HT1080 (cell line): ENCODE measurements at regions not wholly inside any gene's neighbourhood (a gene's known extent, or its start where the extent isn't known, plus 50 kb on each side); places are given as distances from the start of the nearest gene placed in this dataset.

Experiments used
- DNase-seq: peaks from one replicate; pipeline ENCODE4 v3.0.0-alpha.2; 2015; ENCODE audit warnings: low read depth

DNA sequence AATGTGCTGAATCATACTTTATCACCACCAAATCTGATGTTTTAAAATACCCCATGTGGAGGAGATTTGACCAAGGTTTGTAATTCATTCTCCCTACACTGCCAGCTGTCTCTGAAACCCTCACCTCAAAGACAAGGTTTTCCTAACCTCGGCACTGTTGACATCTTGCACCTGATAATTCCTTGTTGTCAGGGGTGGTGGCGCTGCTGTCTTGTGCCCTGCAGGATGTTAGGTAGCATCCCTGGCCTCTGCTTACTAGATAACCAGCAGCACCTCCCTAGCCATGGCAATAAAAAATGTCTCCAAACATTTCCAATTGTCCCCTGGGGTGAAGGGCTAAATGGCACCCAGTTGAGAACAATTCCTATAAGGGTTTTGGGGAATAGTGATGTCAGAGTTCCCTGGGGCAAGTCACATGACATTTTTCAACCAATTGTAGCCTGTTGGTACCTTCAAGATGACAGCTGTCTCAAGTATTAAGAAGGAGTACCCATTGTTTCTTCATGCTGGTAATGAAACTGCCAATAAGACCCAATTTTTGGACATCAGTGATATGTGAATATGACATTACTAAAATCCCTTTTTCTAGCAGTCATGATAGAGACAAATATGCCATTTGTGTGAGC, 160.6 kb upstream of the PLCXD3 start:
- DNase-seq, result no peak

DNA sequence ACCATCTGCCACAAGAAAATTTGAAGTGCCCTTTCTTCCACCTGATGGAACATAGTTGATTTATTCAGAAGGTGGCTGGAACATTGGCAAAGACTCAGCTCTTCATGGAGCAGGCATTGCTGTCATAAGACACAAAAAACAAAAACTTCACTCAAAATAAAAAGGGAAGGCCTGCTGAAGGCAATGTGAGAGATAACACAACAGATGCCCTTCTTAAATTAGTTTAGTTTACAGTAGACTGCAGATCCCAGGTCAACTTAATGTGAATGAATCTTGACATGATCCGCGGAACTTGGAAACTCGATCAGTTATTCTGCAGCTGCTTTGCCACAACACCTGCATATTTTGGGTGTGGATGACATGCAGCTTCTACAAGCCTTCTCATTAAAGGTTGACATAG, 159.8 kb upstream of the PLCXD3 start:
- DNase-seq, result no peak

DNA sequence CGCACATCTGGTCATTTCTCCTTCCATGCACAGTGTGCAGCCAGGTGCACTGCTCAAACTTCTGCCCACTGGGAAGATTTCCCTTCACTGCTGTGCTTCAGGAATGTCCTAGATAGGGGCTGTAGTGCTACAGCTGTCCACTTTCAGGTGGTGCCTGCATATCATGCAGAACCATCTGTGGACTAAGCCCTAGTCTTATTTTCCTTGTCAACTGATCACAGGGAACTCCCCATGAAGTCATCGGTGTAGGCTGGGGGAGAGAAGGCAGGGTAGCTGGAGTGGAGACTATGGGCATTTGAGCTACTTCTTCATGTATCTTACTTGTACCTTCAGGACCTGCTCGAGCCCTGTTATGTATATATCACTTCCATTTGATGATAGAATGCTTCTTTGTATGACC, 150.9 kb upstream of the PLCXD3 start:
- DNase-seq, result no peak

DNA sequence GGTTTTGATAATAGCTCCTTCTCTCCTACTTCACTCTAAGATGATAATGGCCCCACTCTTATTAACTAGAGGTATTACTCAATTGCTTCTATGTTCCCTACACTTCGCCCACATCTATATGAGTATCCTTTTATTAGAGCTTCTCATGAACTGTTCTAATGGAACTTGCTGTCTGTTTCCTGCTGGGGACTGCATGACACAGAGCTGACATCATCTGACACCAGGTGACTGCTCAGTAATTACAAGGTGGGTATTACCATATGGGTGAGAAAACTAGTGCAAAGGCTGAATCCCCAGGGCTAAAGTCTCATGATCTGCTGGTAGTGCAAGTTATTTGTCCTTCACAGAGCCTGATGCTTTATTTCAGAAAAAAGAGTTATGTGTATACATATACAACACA, 146.2 kb upstream of the PLCXD3 start:
- DNase-seq, result peak; percentile 0

DNA sequence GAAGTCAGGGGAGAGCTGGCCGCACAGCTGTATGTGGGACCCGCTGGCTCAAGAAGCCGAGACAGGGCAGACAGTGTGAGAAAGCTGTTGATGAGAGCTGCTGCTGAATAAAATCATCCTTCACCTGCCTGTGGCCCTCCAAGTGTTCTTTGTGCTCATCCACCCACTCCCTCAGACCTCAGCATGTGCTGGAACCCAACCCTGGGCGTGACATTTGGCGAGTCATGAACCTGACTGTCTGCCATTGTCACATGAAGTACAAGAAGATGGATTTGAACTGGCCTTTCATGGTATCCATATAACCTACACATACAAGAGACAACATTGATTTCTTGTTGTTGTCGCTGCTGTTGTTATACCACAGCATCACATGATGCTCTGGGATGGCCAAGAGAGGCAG, 139.7 kb upstream of the PLCXD3 start:
- DNase-seq, result no peak

DNA sequence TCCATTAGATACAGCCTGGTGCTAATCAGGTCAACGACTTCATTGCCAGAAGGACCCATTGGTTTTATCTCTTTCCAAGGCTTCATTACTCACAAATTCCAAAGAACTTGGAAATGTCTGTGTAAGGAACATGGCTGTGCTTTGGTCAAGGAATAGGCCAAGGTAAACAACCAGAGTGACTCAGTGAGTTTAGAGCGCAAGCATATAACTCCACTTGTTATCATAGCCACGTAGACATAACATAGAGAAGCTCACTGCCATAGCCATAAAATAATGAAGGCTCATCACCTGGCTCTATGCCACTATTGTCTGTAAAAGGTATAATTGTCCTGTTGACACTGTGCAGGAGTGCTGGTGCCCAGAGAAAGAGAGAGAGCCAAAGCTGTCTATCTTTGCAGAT, 139.3 kb upstream of the PLCXD3 start:
- DNase-seq, result peak; percentile 24

DNA sequence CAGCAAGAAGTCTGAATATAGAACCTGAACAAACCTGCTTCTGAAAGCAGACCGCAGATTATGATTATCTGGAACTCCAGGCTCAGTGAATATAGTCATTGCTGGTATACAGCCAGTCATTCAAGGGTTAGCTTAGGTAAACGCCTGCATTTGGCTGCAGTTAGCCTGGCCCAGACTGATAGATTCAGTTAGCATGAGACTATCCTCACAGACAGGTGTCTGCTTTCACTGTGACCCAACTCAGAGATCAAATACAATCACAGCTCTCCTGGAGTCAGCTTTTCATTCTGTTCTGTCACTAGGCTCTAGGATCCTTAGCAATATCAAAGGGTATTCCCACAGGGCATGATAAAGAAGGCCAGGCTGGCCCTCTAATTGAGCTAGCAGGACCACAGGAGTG, 138.6 kb upstream of the PLCXD3 start:
- no peak for DNase-seq

DNA sequence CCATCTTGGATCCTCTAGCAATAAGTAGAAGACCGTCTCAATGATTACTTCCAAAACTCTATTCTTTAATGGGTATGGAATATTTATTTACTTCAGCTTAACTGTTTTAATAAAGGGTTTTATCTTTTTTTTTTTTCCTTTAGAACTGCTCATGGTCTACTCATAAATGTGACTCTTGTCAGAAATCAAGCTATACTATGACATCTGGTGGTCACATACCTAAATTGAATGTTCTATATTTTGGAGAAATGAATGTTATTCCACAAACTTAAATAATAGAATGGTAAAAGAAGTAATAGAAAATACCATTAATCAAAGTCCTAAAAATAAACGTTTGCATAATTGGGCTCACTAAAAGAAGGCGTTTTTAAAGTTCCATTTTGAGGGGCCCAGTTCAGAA, 131.2 kb upstream of the PLCXD3 start:
- DNase-seq, result no peak

DNA sequence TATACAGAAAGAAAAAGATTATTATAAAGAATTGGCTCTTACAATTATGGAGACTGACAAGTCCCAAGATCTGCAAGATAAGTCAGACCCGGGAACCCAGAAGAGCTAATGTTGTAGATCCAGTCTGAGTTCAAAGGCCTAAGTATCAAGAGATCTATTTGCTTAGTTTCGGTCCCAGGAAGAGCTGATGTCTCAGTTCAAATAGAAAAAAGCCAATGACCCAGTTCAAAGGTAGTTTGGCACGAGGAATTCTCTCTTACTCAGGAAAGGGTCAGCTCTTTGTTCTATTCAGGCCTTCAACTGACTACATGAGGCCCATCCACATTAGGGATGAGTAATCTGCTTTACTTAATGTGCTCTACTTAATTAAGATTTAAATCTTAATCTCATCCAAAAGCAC, 128.3 kb upstream of the PLCXD3 start:
- DNase-seq, result no peak

DNA sequence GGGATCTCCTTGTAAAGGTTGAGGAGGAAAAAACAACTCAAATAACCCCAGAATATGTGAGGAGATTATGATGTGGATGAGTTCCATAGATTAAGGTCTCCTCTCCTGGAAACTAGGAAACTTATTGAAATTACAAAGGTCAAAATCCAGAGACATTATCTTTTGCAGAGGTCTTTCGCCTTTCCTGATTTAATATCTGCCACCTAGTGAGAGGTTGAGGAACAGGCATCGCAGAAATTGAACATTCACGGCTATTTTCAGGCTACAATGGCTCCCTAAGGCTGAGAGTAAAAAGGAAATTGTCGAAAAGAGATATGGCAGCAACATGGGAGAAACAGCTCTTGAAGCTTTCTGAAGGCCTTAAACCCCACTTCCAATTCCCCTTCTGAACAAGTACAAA, 127.5 kb upstream of the PLCXD3 start:
- DNase-seq, result peak; percentile 8

DNA sequence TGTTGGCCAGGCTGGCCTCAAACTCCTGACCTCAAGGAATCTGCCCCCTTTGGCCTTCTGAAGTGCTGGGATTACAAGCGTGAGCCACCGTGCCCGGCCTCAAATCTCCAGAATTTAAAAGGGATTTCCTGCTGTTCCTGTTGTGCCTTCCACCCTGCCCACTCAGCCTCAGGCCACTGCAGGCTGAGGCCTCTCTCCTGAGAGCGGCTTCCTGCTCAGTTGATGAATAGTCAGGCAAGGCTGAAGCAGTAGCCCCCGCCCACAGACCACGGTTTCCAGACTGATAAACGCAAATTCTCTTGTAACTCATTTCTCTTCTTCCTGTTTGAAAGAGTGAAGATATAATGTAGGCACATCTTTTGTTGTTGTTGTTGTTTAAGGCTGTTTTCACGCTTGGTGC, 127.0 kb upstream of the PLCXD3 start:
- DNase-seq, result no peak

DNA sequence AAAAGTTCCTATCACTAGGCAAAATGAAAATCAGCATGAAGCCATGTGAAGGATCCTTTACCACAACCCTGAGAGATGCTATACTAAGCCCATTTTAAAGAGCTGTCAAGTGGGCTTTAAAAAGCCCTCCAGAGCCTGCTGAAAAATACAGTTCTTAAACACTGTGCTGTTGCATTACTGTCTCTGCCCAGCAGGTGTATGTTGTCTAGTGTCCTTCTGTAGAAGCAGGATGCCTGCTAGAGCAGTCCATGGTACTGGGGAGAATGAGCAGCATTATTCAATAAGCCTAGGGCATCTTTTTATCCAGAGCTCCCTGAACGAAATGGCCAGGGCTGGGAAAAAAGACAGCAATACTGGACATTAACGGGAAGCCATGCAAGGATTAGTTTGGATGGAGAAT, 126.2 kb upstream of the PLCXD3 start:
- DNase-seq, result peak; percentile 12

DNA sequence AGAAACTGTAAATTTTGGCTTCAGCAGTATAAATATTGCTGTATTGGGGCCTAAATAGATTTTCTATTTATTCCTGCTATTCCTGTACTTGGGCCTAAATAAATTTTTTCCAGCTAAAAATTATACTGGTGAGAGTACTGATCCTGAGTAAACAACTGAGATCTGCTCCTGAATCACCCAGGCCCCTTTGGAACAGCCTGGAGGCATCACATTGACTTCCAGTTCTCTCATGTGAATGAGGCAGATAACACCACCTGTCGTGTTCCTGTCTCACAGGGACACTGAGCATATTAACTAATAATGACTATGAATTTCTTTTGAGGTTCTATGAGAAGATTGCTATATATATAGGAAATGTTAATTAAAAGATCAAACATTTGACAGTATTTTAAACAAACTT, 119.5 kb upstream of the PLCXD3 start:
- no peak for DNase-seq

DNA sequence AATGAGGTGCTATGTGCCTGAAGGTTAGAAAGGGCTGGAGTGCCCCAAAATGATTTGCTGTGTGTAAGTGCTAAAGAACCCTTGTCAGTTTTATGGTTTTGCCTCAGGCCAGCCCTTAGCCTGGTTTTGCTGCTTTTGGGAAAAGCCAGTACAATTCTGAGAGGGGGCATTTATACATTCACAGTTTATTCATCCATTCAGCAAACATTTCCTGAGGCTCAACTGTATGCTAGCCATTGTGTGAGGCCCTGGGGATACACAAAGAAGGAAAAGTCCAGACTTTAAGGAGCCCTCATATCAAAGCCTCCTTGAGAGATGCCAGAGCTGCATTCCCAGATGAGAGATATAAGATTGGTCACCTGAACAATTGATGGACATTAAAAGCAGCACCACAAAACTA, 115.2 kb upstream of the PLCXD3 start:
- no peak for DNase-seq

DNA sequence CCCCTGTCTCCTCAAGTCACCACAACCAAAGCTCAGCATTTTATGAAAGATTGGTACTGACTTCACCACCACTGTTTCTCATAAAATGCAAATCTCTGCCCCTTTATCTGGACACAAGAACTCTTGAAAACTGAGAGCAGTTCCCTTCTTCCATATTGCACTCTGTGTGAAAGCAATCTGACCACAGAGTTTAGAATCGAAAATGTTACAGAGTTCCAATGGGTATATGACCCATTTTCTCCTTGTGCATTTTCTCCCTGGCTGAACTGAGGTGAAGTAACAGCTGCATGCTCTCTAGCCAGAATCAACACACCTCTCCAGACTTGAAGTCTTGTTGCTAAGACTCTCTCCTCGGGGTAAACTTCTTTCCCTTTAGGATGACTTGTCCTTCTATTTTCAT, 111.0 kb upstream of the PLCXD3 start:
- no peak for DNase-seq

DNA sequence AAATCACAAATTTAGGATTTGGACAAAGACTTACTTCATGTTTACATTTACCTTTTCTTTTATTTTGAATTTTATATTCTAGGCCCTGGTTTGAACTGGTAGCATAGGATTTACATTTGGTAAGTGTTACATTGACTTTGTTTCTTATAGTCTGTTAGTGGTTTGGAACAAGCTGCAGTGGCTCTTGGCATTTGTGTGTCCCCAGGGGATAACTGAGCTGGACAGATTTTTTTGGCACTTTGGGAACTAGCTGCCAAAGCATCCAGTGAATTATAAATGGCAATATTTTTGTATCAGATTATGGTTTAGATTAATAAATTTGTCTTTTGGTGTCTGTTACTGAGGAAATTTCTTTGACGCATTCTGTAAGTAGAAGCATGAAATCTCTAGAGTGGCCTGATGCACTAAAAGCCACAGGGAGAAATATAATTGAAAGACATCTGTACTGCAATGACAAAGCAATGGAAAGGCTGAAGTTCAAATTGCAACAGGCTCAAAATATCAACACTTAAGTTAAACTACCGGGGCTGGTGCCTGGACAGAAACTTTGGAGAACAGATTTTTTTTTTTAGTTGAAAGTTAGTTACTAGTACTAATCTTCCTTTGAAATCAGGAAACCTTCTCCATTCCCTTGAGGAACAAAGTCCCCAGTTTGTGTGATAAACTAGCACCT, 107.6 kb upstream of the PLCXD3 start:
- DNase-seq, result no peak

DNA sequence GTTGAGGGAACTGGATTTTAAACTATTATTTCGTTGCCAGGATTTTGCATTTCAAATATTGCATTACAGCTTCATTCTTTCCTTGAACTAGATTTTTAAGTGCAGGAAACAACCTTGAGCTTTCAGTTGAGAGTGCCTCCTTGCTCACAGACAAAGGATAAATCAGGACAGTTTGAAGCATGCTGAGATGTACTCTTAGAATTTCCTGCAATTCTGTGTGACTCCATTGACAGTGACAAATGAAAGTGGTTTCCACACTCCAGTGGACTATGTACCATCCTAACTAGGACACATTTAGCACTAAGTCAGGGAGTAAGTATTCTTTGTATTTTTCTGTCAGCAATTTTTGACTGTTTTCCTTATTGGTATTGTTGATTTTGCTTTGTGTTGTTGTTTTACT, 100.0 kb upstream of the PLCXD3 start:
- DNase-seq, result no peak

DNA sequence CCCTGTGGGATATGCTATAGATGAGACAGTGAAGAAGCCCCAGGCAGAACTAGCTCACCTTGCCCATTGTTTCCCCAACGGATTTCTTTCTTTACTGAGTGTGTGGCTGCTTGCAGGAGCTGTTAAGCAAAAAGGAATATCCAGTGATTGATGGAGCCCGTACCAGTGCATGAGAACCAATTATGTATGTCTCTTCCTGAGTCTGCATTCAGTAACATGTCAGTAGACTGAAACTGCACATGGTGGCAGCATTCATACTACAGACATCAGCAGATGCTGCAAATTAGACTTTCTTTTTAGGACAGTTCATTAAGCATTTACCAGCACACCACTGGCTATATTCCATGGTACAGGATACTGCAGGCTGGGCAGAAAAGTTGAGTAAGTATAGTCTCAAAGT, 90.3 kb upstream of the PLCXD3 start:
- DNase-seq, result no peak

DNA sequence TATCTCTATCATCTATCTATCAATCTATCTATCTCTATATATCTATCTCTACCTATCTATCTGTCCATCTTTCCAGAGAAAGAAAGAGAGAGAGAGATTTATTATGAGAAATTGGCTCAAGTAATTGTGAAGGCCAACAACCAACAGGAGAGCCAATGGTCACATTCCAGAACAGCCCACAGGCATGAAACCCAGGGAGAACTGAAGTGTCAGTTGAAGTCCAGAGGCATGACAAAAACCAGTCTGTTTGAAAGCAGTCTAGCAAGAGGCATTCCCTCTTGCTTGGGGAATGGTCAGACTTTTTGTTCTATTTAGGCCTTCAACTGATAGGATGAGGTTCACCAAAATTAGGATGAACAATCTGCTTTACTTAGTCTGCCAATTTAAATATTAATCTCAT, 87.6 kb upstream of the PLCXD3 start:
- no peak for DNase-seq

DNA sequence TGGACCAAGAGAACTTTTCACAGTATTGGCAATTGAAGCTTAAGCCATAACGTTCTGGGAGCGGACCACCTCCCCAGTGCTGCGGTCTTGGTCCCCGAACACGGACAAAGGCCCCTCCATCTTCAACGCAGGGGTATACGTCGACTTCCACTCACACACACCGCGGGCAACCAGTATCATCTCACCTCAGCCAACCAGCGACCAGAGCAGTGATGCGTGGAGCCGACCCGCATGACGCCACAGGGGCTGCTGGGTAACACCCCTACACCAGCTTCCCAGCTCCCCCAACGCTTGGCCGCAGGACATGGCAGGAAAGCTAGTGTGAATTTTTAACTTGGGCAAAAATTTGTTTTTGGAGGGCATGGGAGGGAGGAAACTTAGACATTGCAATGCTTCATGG, 77.3 kb upstream of the PLCXD3 start:
- DNase-seq, result no peak

DNA sequence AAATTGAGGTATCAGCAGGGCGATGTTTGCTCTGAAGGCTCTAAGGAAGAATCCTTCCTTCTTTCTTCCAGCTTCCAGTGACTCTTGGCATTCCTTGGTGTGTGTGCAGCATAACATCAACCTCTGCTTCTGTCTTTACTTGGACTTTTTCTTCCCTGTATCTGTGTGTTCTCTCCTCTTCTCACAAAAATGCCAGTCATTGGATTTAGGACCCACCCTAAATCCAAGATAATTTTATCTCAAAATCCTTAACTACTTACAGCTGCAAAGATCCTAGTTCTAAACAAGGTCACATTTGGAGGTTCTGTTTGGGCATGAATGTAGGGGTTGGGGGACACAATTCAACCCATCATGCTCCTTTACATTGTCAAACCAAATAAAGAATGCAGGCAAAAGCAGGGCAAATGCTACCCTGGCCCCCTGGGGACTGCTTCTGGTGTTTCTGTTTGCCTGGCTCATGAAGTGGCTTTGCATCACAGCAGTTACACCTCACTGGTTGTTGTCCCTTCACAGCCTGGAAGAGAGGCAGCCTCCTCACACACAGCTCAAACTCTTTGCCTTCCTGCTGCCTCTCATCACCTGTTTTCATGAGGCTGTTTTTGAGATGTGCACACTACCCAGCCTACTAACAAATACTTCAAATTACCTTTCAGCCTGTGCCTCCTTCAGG, 64.8 kb upstream of the PLCXD3 start:
- no peak for DNase-seq

DNA sequence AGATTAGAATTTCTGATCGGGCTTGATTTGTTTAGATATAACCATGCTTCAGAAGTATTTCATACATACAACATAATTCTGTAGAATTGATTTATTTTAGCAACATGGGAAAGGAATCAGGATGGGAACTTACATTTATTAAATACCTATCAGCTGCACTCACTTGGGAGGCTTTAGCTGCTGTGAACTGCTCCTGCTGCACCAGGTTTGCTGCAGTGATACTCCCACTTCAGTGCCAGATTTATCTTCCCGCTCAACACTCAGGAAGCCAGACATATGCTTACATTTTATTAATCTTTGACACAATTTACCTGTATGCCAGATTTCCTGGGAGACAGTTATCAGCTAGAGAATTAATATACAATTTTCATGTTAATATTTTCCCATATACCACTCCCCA, 64.0 kb upstream of the PLCXD3 start:
- no peak for DNase-seq
